Liver (tissue), 3 donors: ENCODE measurements at regions not wholly inside any gene's neighbourhood (a gene's known extent, or its start where the extent isn't known, plus 50 kb on each side); places are given as distances from the start of the nearest gene placed in this dataset.

Experiments
- ATF3 ChIP-seq: IDR thresholded peaks from 2 replicates; pipeline ENCODE4 v1.6.1; 2016; ENCODE audit warnings: antibody characterized with exemption
- EGR1 ChIP-seq, 2 donors: IDR thresholded peaks; 2 replicates each; pipeline ENCODE4 v1.6.1; 2016 to 2018; ENCODE audit warnings: antibody characterized with exemption in 2 of 2, low read depth in 2 of 2
- GABPA ChIP-seq, 2 donors: IDR thresholded peaks in 1 of 2; conservative IDR thresholded peaks in 1 of 2; 2 replicates each; pipeline ENCODE4 v1.6.1; 2016; ENCODE audit warnings: antibody characterized with exemption in 2 of 2, mild to moderate bottlenecking in 1 of 2, moderate library complexity in 1 of 2
- JUND ChIP-seq, 2 donors: IDR thresholded peaks; 2 replicates each; pipeline ENCODE4 v1.6.1; 2016; ENCODE audit warnings: antibody characterized with exemption in 2 of 2
- MAX ChIP-seq: IDR thresholded peaks from 2 replicates; pipeline ENCODE4 v1.6.1; 2016; ENCODE audit warnings: antibody characterized with exemption
- RAD21 ChIP-seq, 2 donors: IDR thresholded peaks; 2 replicates each; pipeline ENCODE4 v1.6.1; 2016; ENCODE audit warnings: antibody characterized with exemption in 2 of 2, mild to moderate bottlenecking in 2 of 2
- REST ChIP-seq: IDR thresholded peaks from 2 replicates; pipeline ENCODE4 v1.6.1; 2016; ENCODE audit warnings: antibody characterized with exemption, mild to moderate bottlenecking
- SP1 ChIP-seq: IDR thresholded peaks from 2 replicates; pipeline ENCODE4 v1.6.1; 2018; ENCODE audit warnings: antibody characterized with exemption, mild to moderate bottlenecking
- TAF1 ChIP-seq: conservative IDR thresholded peaks from 2 replicates; pipeline ENCODE4 v1.6.1; 2016; ENCODE audit warnings: antibody characterized with exemption, mild to moderate bottlenecking
- YY1 ChIP-seq: IDR thresholded peaks from 2 replicates; pipeline ENCODE4 v1.6.1; 2016; ENCODE audit warnings: antibody characterized with exemption, mild to moderate bottlenecking
- TF ChIP-seq, protein P1 (sequence below): fragments of 150-350 bp; IDR thresholded peaks from 2 replicates; pipeline ENCODE4 v1.5.1; 2017; ENCODE audit warnings: improper control_type of control experiment, low read depth, low read length; ENCODE audit not compliant: missing input control
- TF ChIP-seq, protein P2 (sequence below): IDR thresholded peaks from 2 replicates; pipeline ENCODE4 v1.6.1; 2016; ENCODE audit warnings: antibody characterized with exemption
- donor health status: healthy.
- donor health status: healthy.

GRCh38 chr9:28025186-28025585 lies 451.9 kb upstream of the C9orf72 start:
- TF ChIP-seq, protein P1, sequence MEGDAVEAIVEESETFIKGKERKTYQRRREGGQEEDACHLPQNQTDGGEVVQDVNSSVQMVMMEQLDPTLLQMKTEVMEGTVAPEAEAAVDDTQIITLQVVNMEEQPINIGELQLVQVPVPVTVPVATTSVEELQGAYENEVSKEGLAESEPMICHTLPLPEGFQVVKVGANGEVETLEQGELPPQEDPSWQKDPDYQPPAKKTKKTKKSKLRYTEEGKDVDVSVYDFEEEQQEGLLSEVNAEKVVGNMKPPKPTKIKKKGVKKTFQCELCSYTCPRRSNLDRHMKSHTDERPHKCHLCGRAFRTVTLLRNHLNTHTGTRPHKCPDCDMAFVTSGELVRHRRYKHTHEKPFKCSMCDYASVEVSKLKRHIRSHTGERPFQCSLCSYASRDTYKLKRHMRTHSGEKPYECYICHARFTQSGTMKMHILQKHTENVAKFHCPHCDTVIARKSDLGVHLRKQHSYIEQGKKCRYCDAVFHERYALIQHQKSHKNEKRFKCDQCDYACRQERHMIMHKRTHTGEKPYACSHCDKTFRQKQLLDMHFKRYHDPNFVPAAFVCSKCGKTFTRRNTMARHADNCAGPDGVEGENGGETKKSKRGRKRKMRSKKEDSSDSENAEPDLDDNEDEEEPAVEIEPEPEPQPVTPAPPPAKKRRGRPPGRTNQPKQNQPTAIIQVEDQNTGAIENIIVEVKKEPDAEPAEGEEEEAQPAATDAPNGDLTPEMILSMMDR: no peak
- TF ChIP-seq REST: no peak
- TF ChIP-seq ATF3: no peak
- TF ChIP-seq YY1: no peak
- TF ChIP-seq TAF1: no peak
- no peak for TF ChIP-seq RAD21 (IDR thresholded peaks at IDR 0.05)
- no peak for TF ChIP-seq SP1
- TF ChIP-seq MAX: no peak
- TF ChIP-seq GABPA (IDR thresholded peaks at IDR 0.05 in 1 of 2, conservative IDR thresholded peaks at IDR 0.05 in 1 of 2): no peak
- TF ChIP-seq JUND (IDR thresholded peaks at IDR 0.05): no peak
- TF ChIP-seq EGR1 (IDR thresholded peaks at IDR 0.05; ENCODE audit: low read depth in 2 of 2): no peak
- TF ChIP-seq, protein P2, sequence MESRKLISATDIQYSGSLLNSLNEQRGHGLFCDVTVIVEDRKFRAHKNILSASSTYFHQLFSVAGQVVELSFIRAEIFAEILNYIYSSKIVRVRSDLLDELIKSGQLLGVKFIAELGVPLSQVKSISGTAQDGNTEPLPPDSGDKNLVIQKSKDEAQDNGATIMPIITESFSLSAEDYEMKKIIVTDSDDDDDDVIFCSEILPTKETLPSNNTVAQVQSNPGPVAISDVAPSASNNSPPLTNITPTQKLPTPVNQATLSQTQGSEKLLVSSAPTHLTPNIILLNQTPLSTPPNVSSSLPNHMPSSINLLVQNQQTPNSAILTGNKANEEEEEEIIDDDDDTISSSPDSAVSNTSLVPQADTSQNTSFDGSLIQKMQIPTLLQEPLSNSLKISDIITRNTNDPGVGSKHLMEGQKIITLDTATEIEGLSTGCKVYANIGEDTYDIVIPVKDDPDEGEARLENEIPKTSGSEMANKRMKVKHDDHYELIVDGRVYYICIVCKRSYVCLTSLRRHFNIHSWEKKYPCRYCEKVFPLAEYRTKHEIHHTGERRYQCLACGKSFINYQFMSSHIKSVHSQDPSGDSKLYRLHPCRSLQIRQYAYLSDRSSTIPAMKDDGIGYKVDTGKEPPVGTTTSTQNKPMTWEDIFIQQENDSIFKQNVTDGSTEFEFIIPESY: no peak
